HG02798 (cell line): ENCODE measurements at regions not wholly inside any gene's neighbourhood (a gene's known extent, or its start where the extent isn't known, plus 50 kb on each side); places are given as distances from the start of the nearest gene placed in this dataset.

Experiments
- ATAC-seq: cut with Tn5 transposase; IDR thresholded peaks from one replicate; pipeline ENCODE4 v1.9.1; 2021; ENCODE audit warnings: mild to moderate bottlenecking; ENCODE audit not compliant: unreplicated experiment, poor library complexity

- ATAC-seq: no peak
Measured at GRCh38 chr2:44116319-44116718, 52.4 kb upstream of the PPM1B start.

DNA sequence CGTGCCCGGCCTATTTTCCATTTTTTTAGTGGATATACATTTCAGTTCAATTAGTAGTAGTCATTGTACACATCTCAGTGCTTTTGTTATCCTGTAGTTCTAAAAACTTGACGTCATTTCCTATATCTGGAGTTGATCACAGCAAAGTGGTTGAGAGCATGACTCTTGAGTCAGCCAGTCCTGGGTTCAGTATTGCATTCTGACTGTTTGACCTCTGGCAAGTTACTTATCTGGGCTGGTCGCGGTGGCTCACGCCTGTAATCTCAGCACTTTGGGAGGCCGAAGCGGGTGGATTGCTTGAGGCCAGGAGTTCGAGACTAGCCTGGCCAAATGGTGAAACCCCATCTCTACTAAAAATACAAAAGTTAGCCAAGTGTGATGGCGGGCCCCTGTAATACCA lies 50.4 kb upstream of the PPM1B start:
- no peak for ATAC-seq
